ENCODE measurements at regions not wholly inside any gene's neighbourhood (a gene's known extent, or its start where the extent isn't known, plus 50 kb on each side); places are given as distances from the start of the nearest gene placed in this dataset.
"Not testable (repeated sequence)": the region's sequence is repeated elsewhere in the genome, so short reads cannot be mapped to it uniquely, and the experiment has no call there.

- H3K9me3 ChIP-seq (ENCODE audit: control extremely low read depth in 1 of 5, control insufficient read depth in 4 of 5, insufficient read depth in 2 of 5, low read depth in 1 of 5, low read length in 4 of 5), result peaks cover 0 to 10% (median 0%) of the 10 kb centered on the region in 5 experiments
- POLR2A ChIA-PET; DNase-seq; H3K36me3 ChIP-seq (ENCODE audit: control insufficient read depth in 4 of 4, insufficient read depth in 4 of 4, low read length in 3 of 4); CTCF ChIA-PET; H3K4me1 ChIP-seq (ENCODE audit: control extremely low read depth in 1 of 4, control insufficient read depth in 4 of 4, insufficient read depth in 4 of 4, low read length in 3 of 4); H3K4me3 ChIP-seq (ENCODE audit: control insufficient read depth in 1 of 7, extremely low read depth in 1 of 7, insufficient read depth in 4 of 7, low read depth in 2 of 7, low read length in 6 of 7); H3K27ac ChIP-seq (ENCODE audit: insufficient read depth in 1 of 2, low read depth in 1 of 2, low read length in 2 of 2, poor library complexity in 1 of 2, severe bottlenecking in 2 of 2); H3K27me3 ChIP-seq (replicated peaks in 2 of 5; ENCODE audit: control insufficient read depth in 4 of 5, insufficient read depth in 5 of 5, low read length in 4 of 5): not testable (repeated sequence)
- 96% methylated on average over 17 of the region's 21 CpGs for WGBS (ENCODE audit: insufficient coverage)
Measured at GRCh38 chr11:98763446-98763845, 257.3 kb upstream of the CNTN5 start.

GRCh38 chr11:98766903-98767302, 253.8 kb upstream of the CNTN5 start:
- Histone ChIP-seq H3K4me1 (ENCODE audit: control extremely low read depth in 1 of 4, control insufficient read depth in 4 of 4, insufficient read depth in 4 of 4, low read length in 3 of 4) (no peaks in the 10 kb centered on the region), H3K27ac (ENCODE audit: insufficient read depth in 1 of 2, low read depth in 1 of 2, low read length in 2 of 2, poor library complexity in 1 of 2, severe bottlenecking in 2 of 2) (no peak overlapping the region), H3K27me3 (replicated peaks in 2 of 5; ENCODE audit: control insufficient read depth in 4 of 5, insufficient read depth in 5 of 5, low read length in 4 of 5) (no peaks in the 10 kb centered on the region), H3K4me3 (ENCODE audit: control insufficient read depth in 1 of 7, extremely low read depth in 1 of 7, insufficient read depth in 4 of 7, low read depth in 2 of 7, low read length in 6 of 7) (no peak overlapping the region), H3K9me3 (ENCODE audit: control extremely low read depth in 1 of 5, control insufficient read depth in 4 of 5, insufficient read depth in 2 of 5, low read depth in 1 of 5, low read length in 4 of 5) (peaks cover 0 to 10% (median 0%) of the 10 kb centered on the region in 5 experiments), H3K36me3 (ENCODE audit: control insufficient read depth in 4 of 4, insufficient read depth in 4 of 4, low read length in 3 of 4) (no peaks in the 10 kb centered on the region)
- ChIA-PET POLR2A (no interaction called here), CTCF (no interaction called here)
- WGBS (ENCODE audit: insufficient coverage), result 100% methylated on average over 1 of the region's 2 CpGs
- no peak for DNase-seq

- no CpG with 5 or more reads among the region's 29 CpGs for WGBS (ENCODE audit: insufficient coverage)
- H3K36me3 ChIP-seq (ENCODE audit: control insufficient read depth in 4 of 4, insufficient read depth in 4 of 4, low read length in 3 of 4); H3K27ac ChIP-seq (ENCODE audit: insufficient read depth in 1 of 2, low read depth in 1 of 2, low read length in 2 of 2, poor library complexity in 1 of 2, severe bottlenecking in 2 of 2); POLR2A ChIA-PET; H3K27me3 ChIP-seq (replicated peaks in 2 of 5; ENCODE audit: control insufficient read depth in 4 of 5, insufficient read depth in 5 of 5, low read length in 4 of 5); H3K4me1 ChIP-seq (ENCODE audit: control extremely low read depth in 1 of 4, control insufficient read depth in 4 of 4, insufficient read depth in 4 of 4, low read length in 3 of 4); H3K9me3 ChIP-seq (ENCODE audit: control extremely low read depth in 1 of 5, control insufficient read depth in 4 of 5, insufficient read depth in 2 of 5, low read depth in 1 of 5, low read length in 4 of 5); CTCF ChIA-PET; H3K4me3 ChIP-seq (ENCODE audit: control insufficient read depth in 1 of 7, extremely low read depth in 1 of 7, insufficient read depth in 4 of 7, low read depth in 2 of 7, low read length in 6 of 7); DNase-seq: not testable (repeated sequence)
Measured at GRCh38 chr11:98770046-98770445, 250.7 kb upstream of the CNTN5 start.

GRCh38 chr11:98771791-98772190, 249.0 kb upstream of the CNTN5 start:
- ChIA-PET POLR2A (no interaction called here), CTCF (interaction anchor here (0.7 kb wide), 1 partner anchor 73 kb away, joined by 4 read pairs; no protein-coding TSS in a partner anchor)
- 100% methylated on average over 2 of the region's 4 CpGs for WGBS (ENCODE audit: insufficient coverage)

GRCh38 chr11:98772893-98773292, 247.9 kb upstream of the CNTN5 start:
- no peaks in the 10 kb centered on the region for H3K27me3 ChIP-seq (replicated peaks in 2 of 5; ENCODE audit: control insufficient read depth in 4 of 5, insufficient read depth in 5 of 5, low read length in 4 of 5)
- ChIA-PET CTCF (no interaction called here), POLR2A (no interaction called here)
- 93% methylated on average over 2 of the region's 2 CpGs for WGBS (ENCODE audit: insufficient coverage)
- DNase-seq, result no peak
- peaks cover 0 to 4% (median 0%) of the 10 kb centered on the region in 5 experiments for H3K9me3 ChIP-seq (ENCODE audit: control extremely low read depth in 1 of 5, control insufficient read depth in 4 of 5, insufficient read depth in 2 of 5, low read depth in 1 of 5, low read length in 4 of 5)
- H3K27ac ChIP-seq (ENCODE audit: insufficient read depth in 1 of 2, low read depth in 1 of 2, low read length in 2 of 2, poor library complexity in 1 of 2, severe bottlenecking in 2 of 2), result no peak overlapping the region
- no peak overlapping the region for H3K4me3 ChIP-seq (ENCODE audit: control insufficient read depth in 1 of 7, extremely low read depth in 1 of 7, insufficient read depth in 4 of 7, low read depth in 2 of 7, low read length in 6 of 7)
- no peaks in the 10 kb centered on the region for H3K4me1 ChIP-seq (ENCODE audit: control extremely low read depth in 1 of 4, control insufficient read depth in 4 of 4, insufficient read depth in 4 of 4, low read length in 3 of 4)
- no peaks in the 10 kb centered on the region for H3K36me3 ChIP-seq (ENCODE audit: control insufficient read depth in 4 of 4, insufficient read depth in 4 of 4, low read length in 3 of 4)

More at GRCh38 chr11:98771791-98772190, 249.0 kb upstream of the CNTN5 start:
- Histone ChIP-seq H3K4me3 (ENCODE audit: control insufficient read depth in 1 of 7, extremely low read depth in 1 of 7, insufficient read depth in 4 of 7, low read depth in 2 of 7, low read length in 6 of 7) (no peak overlapping the region), H3K36me3 (ENCODE audit: control insufficient read depth in 4 of 4, insufficient read depth in 4 of 4, low read length in 3 of 4) (no peaks in the 10 kb centered on the region), H3K4me1 (ENCODE audit: control extremely low read depth in 1 of 4, control insufficient read depth in 4 of 4, insufficient read depth in 4 of 4, low read length in 3 of 4) (no peaks in the 10 kb centered on the region), H3K27me3 (replicated peaks in 2 of 5; ENCODE audit: control insufficient read depth in 4 of 5, insufficient read depth in 5 of 5, low read length in 4 of 5) (no peaks in the 10 kb centered on the region), H3K9me3 (ENCODE audit: control extremely low read depth in 1 of 5, control insufficient read depth in 4 of 5, insufficient read depth in 2 of 5, low read depth in 1 of 5, low read length in 4 of 5) (peaks cover 0 to 4% (median 0%) of the 10 kb centered on the region in 5 experiments), H3K27ac (ENCODE audit: insufficient read depth in 1 of 2, low read depth in 1 of 2, low read length in 2 of 2, poor library complexity in 1 of 2, severe bottlenecking in 2 of 2) (no peak overlapping the region)
- DNase-seq, result no peak

GRCh38 chr11:98793276-98793675, 227.5 kb upstream of the CNTN5 start:
- no CpG with 5 or more reads among the region's 2 CpGs for WGBS (ENCODE audit: insufficient coverage)
- Histone ChIP-seq H3K27me3 (replicated peaks in 2 of 5; ENCODE audit: control insufficient read depth in 4 of 5, insufficient read depth in 5 of 5, low read length in 4 of 5) (no peaks in the 10 kb centered on the region), H3K9me3 (ENCODE audit: control extremely low read depth in 1 of 5, control insufficient read depth in 4 of 5, insufficient read depth in 2 of 5, low read depth in 1 of 5, low read length in 4 of 5) (peaks cover 0 to 8% (median 3%) of the 10 kb centered on the region in 5 experiments), H3K27ac (ENCODE audit: insufficient read depth in 1 of 2, low read depth in 1 of 2, low read length in 2 of 2, poor library complexity in 1 of 2, severe bottlenecking in 2 of 2) (no peak overlapping the region), H3K4me1 (ENCODE audit: control extremely low read depth in 1 of 4, control insufficient read depth in 4 of 4, insufficient read depth in 4 of 4, low read length in 3 of 4) (no peaks in the 10 kb centered on the region), H3K36me3 (ENCODE audit: control insufficient read depth in 4 of 4, insufficient read depth in 4 of 4, low read length in 3 of 4) (no peaks in the 10 kb centered on the region), H3K4me3 (ENCODE audit: control insufficient read depth in 1 of 7, extremely low read depth in 1 of 7, insufficient read depth in 4 of 7, low read depth in 2 of 7, low read length in 6 of 7) (no peak overlapping the region)
- no peak for DNase-seq
- ChIA-PET CTCF (no interaction called here), POLR2A (no interaction called here)

- DNase-seq, result no peak
- Histone ChIP-seq H3K4me3 (ENCODE audit: control insufficient read depth in 1 of 7, extremely low read depth in 1 of 7, insufficient read depth in 4 of 7, low read depth in 2 of 7, low read length in 6 of 7) (no peak overlapping the region), H3K36me3 (ENCODE audit: control insufficient read depth in 4 of 4, insufficient read depth in 4 of 4, low read length in 3 of 4) (no peaks in the 10 kb centered on the region), H3K27me3 (replicated peaks in 2 of 5; ENCODE audit: control insufficient read depth in 4 of 5, insufficient read depth in 5 of 5, low read length in 4 of 5) (no peaks in the 10 kb centered on the region), H3K27ac (ENCODE audit: insufficient read depth in 1 of 2, low read depth in 1 of 2, low read length in 2 of 2, poor library complexity in 1 of 2, severe bottlenecking in 2 of 2) (no peak overlapping the region), H3K9me3 (ENCODE audit: control extremely low read depth in 1 of 5, control insufficient read depth in 4 of 5, insufficient read depth in 2 of 5, low read depth in 1 of 5, low read length in 4 of 5) (peaks cover 0 to 3% (median under 1%) of the 10 kb centered on the region in 5 experiments), H3K4me1 (ENCODE audit: control extremely low read depth in 1 of 4, control insufficient read depth in 4 of 4, insufficient read depth in 4 of 4, low read length in 3 of 4) (no peaks in the 10 kb centered on the region)
- ChIA-PET POLR2A (no interaction called here), CTCF (no interaction called here)
Measured at GRCh38 chr11:98798333-98798732, 222.4 kb upstream of the CNTN5 start.

All from common myeloid progenitor, CD34-positive (primary cell).